Astrocyte of the spinal cord (primary cell): ENCODE measurements at regions not wholly inside any gene's neighbourhood (a gene's known extent, or its start where the extent isn't known, plus 50 kb on each side); places are given as distances from the start of the nearest gene placed in this dataset.

Experiments
- DNase-seq: peaks from one replicate; pipeline ENCODE4 v3.0.0; 2011; ENCODE audit warnings: low read depth, low spot score
- H3K4me3 ChIP-seq: 2 replicates; pipeline ENCODE4 v1.5.1; 2011; ENCODE audit warnings: low read depth, mild to moderate bottlenecking, low read length, moderate library complexity
- in situ Hi-C: cut with HindIII; loops from 2 replicates; pipeline ENCODE4 v1.10.0; 2017; ENCODE audit warnings: low sequenced_read_pairs
- TF ChIP-seq, protein P1 (sequence below): IDR thresholded peaks from 2 replicates; pipeline ENCODE4 v1.5.1; 2012; ENCODE audit warnings: low read depth, mild to moderate bottlenecking, low read length, inconsistent platforms

DNA sequence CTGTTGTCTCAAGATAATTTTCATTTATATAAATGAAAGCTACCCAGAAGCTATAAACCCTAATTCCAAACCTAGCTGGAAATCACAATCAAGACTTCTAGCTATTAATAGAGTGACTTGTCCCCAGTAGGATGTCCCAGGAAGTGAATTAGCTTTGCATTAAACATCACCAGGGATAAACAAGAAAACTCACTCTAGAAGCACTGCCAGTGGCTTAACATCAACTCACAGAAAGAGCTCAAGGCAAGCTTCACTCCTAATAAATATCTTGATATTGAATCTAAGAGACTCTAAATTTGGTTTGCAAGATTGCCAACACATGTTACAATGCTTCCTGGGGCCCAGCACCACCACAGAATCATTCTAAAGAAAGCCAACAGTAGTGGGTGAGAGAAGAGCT, 468.7 kb upstream of the FAM241A start:
- TF ChIP-seq, protein P1, sequence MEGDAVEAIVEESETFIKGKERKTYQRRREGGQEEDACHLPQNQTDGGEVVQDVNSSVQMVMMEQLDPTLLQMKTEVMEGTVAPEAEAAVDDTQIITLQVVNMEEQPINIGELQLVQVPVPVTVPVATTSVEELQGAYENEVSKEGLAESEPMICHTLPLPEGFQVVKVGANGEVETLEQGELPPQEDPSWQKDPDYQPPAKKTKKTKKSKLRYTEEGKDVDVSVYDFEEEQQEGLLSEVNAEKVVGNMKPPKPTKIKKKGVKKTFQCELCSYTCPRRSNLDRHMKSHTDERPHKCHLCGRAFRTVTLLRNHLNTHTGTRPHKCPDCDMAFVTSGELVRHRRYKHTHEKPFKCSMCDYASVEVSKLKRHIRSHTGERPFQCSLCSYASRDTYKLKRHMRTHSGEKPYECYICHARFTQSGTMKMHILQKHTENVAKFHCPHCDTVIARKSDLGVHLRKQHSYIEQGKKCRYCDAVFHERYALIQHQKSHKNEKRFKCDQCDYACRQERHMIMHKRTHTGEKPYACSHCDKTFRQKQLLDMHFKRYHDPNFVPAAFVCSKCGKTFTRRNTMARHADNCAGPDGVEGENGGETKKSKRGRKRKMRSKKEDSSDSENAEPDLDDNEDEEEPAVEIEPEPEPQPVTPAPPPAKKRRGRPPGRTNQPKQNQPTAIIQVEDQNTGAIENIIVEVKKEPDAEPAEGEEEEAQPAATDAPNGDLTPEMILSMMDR = no peak
- no peak overlapping the region for H3K4me3 ChIP-seq
- in situ Hi-C loops = no loop called here
- no peak for DNase-seq

DNA sequence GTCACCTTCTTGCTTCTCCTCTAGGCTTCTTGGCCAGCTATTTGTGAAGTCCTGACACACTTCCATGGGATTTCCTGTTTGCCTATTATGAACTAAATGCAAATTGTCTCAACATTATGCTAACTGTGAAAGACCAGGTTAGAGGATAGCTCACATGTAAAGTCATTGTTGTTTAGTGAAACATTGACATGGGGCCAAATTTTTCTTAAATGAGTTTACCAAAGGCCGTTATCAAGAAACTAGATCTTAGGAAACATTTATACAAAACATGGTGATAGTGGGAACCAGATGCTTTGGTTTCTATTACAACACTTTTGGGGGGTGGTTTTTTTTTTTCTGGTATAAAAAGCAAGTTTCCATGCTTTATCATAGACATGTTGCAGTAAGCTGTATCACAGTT, 466.8 kb upstream of the FAM241A start:
- DNase-seq = peak; percentile 53
- no peak overlapping the region for H3K4me3 ChIP-seq
- in situ Hi-C loops = no loop called here
- TF ChIP-seq, protein P1 = no peak

DNA sequence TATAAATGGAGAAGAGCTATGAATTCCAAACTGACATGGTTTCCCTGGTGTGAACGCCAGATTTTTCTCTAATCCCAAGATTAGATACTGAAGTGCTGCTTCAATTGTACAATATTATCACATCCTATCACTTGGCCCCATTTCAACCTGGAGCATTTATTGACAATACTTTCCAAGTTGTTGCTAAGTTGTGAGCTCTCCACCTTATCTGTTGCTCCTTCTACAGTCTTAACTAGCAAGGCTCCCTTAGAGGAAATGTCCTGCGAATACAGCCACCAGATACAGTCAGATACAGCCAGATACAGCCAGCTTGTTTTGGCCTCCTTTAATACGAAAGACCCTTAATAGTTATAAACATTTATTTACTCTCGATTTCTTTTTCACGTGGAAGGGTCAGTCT, 466.3 kb upstream of the FAM241A start:
- in situ Hi-C loops = no loop called here
- TF ChIP-seq, protein P1 = no peak
- no peak overlapping the region for H3K4me3 ChIP-seq
- DNase-seq = peak; percentile 2

DNA sequence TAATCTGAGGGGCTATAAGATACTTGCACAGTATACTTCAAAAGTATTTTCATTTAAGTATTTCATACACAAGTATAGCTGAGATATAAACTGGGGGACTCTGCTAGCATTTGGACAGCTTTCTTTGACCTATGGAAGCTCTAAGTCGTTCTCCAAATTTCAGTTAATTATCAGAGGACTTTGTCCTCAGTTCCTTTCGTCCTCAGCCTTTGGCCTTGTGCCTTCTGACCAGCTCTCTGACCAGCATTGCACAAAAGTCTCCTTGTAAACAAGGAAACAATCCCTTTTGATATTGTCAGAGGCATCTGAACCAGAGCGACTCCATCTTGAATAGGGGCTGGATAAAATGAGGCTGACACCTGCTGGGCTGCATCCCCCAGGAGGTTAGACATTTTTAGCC, 464.0 kb upstream of the FAM241A start:
- DNase-seq = no peak
- H3K4me3 ChIP-seq = no peak overlapping the region
- TF ChIP-seq, protein P1 = no peak
- in situ Hi-C loops = no loop called here

DNA sequence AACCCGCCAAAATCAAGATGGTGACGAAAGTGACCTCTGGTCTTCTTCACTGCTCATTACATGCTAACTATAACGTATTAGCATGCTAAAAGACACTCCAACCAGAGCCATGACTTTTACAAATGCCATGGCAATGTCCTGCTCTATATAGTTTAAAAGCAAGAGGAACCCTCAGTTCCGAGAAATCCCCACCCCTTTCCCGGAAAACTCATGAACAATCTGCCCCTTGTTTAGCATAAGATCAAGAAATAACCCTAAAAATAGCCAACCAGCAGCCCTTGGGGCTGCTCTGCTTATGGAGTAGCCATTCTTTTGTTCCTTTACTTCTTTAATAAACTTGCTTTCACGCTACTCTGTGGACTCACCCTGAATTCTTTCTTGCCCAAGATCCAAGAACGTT, 463.5 kb upstream of the FAM241A start:
- TF ChIP-seq, protein P1 = no peak
- no peak for DNase-seq
- no peak overlapping the region for H3K4me3 ChIP-seq
- in situ Hi-C loops = no loop called here

DNA sequence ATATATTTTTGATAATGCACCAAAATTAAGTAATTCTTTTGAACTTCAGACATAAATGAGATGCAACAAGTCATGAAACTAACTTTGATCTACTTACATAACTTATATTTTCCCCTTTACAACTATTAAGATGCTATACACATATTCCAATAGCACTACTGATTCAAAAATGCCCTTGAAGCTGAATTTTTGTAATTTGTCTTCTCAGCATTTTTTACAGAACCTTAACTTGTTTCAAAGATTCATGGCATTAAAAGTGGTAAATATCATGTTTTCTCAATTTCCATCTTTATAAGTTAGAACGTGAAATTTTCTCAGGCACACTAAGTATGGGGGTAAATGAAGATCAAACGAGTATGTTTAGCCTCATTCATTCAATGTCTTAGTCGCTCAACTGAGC, 460.0 kb upstream of the FAM241A start:
- TF ChIP-seq, protein P1 = no peak
- in situ Hi-C loops = no loop called here
- no peak for DNase-seq
- no peak overlapping the region for H3K4me3 ChIP-seq

DNA sequence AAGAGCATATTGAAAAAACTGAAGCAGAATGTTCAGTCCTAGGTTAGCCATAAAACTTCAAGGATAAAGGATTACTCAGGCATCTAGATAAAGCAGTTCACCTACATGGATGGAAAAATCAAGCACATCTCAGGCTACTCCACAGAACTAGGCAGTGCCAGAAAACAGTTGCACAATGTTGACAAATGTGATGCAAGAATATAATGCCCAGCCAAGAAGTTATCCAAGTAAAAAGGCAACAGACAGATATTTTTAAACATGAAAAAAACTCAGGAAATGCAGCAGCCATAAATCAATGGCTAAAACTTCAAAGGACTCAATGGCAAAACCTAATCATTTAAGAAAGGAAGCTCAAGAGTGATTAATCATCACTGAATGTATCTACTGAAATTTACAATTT, 456.0 kb upstream of the FAM241A start:
- TF ChIP-seq, protein P1 = no peak
- H3K4me3 ChIP-seq = no peak overlapping the region
- in situ Hi-C loops = no loop called here
- peak; percentile 45 for DNase-seq
